NCI-H128 (cell line): ENCODE measurements at regions not wholly inside any gene's neighbourhood (a gene's known extent, or its start where the extent isn't known, plus 50 kb on each side); places are given as distances from the start of the nearest gene placed in this dataset.

ENCODE experiments used
- DNase-seq: peaks from one replicate; lab custom pipeline; 2025; ENCODE audit not compliant: unreplicated experiment; lab: John Stamatoyannopoulos, UW

DNA sequence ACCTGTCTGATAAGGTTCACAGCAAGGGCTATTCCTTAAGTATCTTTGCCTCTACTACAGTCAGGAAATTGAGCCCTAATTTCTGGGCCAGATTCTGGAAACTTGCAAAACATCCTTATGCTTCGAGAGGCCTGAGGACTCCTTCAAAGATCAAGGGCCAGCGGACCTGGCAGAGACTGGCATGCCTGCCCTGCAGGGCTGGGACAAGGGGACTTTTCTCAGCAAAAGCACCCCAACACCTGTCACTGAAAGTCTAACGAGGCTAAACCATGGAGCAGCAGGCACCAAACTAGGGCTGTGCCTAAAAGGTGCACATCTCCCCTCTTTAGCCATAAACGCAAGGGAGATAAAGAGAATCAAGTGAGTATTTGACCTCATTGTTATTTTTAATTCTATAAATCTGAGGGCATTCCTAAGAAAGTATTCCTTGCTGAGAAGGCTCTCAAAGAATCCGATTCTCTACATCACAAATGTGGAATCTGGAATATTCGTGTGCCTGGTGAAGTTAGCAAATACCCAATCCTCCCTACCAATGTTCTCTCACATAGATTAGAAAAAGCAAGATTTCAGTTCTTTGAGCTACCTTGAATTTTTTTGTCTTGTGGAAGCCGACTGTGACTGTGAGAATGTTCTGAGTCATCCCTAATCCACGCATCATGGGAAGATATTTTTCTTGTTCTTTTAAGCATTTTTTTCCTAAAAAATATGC is 328.2 kb upstream of the NOVA1 start:
- no peak for DNase-seq

DNA sequence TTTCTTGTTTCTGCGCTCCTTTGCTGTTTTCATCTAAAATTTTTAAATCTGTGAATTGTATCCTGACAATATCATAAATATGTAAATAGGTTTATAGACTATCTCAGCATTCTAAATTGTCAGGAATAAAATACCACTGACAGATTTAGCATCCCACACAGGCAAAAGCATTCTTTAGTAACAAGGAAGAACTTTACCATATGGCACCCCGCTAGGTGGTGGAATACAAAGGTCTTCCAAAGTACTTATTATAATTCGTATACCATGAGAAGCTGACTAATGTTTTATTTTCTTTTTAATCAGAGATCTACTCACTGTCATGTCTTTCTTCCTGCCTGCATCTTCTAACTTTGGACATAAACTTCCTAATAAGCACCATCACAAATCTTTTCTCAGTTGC is 328.8 kb upstream of the NOVA1 start:
- DNase-seq, result no peak

DNA sequence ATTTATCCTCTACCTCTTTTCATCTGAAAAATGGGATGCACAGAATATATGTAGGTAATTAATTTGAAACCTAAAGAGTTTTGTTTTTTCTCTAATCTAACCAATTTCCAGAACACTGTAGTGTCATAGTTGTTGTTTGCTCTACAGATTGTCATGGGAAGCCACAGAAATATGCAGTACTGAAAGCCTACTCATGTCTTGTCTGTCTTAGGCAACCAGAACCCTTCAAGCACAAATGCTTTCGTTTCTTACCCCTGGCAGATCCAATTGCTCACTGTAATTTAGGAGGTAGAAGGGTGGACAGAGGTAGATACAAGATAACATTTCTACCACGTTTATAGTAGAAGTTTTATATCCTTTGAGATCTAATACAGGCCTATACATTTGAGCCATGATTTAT is 330.2 kb upstream of the NOVA1 start:
- no peak for DNase-seq

DNA sequence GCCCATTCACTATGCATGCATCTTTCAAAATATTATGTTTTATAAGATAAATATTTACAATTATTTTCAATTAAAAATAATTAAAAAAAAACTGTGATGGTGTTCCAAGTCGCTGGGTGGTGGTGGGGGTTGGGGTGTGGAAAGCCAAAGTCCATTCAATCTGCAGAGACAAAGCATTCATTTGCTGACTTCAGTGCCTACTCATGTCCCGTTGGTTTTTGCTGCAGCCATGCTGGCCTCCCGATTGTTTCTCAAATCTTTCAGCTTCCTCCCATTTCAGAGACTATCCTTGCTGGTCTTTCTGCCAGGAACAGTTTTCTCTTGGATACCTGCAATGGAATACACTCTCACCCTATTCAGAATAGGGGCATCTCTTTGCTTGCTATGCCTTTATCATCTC is 331.5 kb upstream of the NOVA1 start:
- DNase-seq, result no peak

DNA sequence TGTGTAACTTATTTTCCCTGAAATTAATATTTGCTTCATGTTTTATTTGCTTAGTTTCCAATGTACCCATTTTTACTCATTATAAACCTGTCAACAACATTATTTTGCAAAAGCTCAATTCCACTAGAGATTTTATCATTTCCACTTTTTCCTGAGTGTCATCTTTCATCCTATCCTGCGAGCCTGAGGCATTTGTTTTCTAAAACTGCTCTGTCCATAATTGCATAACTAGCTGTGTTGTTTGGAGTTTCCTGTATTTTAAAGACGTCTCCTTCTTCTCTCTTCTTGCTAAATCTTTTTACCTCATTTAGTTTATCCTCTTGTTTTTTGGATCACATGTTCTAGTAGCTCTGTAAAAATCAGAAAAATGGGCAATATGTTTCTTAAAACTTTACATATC is 332.7 kb upstream of the NOVA1 start:
- DNase-seq, result no peak

DNA sequence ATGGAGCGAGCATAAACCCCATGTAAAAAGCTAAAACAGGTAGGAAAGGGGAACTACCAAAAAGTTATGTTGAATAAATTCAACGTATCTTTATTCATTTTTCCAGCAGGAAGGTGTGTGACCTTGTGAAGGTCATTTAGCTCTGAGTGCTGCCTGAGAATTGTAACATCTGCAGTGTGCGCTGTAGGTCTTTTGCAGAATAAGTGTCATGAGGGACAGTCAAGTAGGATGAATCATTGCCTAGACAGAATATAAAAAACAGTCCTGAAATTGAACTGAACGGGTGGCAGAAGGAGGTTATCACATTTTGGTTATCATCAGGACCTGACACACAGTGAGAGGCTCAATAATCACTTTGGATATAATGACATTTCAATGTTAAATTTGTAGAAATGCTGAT is 334.8 kb upstream of the NOVA1 start:
- DNase-seq, result no peak

DNA sequence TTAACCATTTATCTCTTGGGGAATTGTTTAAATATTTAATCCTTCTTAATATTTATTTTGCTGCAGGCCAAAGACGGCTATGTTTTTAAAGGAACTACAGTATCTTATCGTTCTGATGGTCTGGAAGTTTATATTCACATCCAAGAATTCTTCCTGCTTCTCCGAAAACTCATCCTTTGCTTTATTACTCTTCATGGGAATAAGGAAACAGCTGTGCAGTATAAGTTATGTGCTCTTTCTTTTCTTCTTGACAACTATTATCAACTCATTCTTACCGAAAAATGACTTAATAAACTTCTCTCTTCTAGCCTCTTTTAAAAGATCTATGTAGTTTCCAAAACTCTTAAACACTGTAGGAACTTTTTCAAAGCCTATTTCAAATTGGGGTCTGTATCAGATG is 335.6 kb upstream of the NOVA1 start:
- no peak for DNase-seq

DNA sequence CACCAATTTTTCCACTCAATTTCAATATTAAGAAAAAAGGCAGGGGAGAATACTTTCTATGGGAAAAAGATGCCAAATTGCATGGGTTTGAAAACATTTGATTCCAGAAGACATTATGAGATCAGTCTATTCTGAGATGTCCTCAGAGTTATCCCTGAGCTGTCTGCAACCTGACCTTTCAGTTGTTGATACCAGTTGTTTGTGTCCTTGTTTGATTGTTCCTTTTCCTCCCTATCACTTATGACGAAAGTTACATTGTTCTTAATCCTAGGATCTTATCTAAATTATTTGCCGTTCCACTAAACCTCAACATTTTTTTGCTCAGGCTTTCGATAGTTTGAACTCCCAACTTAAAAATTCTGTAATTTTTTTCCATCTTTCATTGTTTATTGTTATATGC is 336.3 kb upstream of the NOVA1 start:
- DNase-seq, result no peak

DNA sequence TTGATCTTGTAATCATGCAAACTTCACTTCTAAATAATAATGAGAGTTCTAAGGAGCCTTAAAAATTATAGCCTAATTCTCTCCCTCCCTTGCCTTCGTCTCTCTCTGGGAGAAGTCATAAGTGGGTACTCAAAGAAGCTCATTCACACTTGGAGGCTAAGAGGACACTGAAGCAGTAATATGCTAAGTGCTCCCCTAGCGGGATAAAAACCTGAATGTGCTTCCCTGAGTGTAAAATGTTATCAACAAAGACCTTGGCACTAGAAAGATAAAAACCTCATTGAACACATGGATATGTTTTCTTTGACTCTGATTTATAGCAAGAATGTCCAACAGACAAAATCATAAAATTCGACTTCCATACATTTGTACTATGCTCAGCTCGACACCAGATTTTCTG is 337.9 kb upstream of the NOVA1 start:
- DNase-seq, result no peak

DNA sequence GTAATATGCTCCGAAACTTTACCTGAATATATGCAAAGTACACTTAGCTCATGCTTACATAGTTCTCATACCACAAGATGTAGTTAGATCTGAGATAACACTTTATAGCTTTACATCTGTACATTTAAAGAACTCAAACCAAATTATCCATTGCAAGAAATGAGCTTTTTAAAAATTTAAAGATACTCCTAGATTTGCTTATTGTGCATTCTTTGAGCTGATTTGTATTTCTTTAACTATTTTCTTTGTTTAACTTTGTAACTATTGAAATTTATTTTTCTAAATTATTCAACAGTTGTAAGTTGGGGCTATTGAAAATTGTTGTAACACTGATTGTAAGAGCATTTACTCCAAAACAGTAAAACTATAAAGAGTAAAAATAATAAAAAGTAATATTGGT is 340.2 kb upstream of the NOVA1 start:
- no peak for DNase-seq

DNA sequence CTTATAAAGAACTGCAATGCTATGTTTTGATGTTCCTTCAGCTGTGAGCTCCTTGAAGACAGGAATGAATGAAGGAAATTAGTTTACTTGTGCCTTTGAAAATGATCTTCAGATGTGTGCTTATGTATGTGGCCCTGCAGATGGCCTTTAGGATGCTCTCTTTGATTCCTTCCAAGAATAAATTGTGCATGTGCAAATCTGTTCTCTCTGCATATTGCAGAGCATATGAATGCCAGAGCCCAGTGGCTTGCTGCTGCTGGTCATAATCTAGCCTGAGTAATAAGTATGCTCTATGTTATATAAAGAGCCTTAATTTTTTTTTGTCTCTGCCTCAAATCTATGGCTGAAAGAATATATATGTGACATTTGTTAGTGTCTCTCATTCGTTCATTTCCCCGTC is 341.9 kb upstream of the NOVA1 start:
- no peak for DNase-seq

DNA sequence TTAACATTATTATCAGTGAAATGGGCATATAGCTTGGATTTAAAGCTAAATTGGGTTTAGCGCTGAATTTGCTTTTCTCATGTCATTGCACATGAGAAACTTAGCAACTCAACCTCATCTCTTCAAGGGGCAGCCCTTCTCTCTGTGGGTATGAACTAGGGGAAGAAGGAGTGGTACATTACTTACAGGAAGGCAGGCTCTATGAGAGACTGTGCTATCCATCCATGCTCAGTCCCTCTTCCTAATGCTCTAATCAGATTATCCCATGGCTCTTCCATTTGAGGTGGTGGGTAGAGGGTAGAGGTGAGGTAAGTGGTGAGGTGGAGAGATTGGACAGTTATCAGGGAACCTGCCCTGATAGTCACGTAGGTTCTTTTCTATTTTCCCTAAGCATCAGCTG is 343.7 kb upstream of the NOVA1 start:
- DNase-seq, result no peak

DNA sequence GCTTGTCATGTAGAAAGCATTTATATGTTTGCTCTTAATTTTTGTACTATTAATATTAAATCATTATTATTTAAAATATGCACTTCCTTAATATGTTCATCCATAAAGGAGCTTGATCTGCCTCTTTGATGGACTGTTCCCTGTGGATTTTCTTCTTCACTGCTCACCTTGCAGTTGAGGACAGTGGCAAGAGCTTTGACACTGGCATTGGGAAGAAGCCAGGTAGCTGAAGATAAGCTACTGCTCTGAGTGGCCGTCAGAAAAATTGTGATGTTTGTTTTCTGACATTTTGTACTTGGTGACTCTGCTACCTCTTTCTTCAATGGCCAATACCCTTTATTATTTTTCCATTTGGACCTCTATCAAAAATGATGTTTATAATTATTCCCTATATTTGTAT is 349.4 kb upstream of the NOVA1 start:
- no peak for DNase-seq

DNA sequence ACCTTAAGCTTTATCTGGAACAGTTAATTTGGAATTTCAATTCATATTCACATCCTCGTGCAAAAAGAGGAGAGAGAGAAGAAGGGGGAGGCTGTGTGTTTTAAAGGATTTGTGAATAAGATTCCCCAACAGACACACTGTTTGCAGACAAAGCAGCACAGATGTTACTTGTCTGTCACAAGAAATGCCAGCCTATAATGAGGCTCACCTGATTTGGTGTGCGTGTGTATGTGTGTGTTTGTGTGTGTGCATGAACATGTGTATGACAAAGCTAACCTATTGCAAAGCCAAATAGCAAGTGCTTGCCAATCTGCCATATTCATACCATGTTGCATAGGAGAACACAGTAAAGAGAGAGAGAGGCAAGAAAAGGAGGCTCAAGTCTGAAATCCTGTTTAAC is 361.6 kb upstream of the NOVA1 start:
- no peak for DNase-seq

DNA sequence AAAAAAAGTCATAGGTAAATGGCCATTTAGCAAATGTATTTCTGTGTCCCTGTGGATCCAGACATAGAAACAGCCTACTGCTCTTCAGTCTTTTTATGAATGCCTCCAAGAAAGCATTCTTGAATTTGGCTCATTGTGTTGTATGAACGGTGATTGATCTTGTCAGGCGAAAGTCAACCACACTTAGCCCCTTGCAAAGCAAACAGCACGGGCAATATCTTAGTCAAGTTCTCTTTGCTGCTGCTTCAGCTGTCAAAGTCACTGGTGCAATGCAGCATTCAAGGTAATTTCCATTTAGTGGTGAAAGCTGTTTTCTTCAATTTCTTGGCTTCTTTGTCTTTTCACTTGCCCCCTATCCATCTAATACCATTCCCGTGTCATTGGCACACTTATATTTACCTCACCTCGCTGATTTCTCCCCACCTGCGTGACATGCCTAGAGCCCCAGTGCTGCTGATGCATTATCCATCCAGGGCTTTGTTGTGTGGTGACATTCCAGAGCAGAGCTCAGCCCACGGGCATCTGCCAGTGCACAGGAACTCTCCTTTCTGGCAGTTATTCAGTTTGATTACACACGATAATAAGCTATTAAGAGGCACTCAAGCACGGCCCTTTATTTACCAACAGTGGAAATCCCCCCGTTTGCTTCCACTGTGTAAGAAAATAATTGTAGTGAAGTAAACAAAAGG is 362.3 kb upstream of the NOVA1 start:
- DNase-seq, result no peak

DNA sequence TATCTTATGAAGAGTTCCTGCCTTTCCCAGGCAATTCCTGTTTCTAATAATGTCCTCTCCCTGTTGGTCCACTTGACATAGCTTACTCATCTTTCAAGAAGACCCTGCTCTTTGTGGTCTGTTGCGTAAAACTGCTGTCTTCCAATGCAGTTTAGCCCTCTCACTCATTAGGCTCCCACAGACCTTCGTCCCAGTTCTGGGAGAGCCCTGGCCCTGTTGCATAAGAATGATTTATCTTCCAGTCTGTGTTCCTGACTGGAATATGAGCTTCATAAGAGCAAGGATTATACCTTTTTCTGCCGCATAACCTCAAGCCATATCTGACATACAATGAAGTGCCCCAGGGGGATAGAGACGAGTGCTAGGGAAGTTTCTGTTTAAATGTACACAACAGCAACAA is 365.9 kb upstream of the NOVA1 start:
- DNase-seq, result no peak

DNA sequence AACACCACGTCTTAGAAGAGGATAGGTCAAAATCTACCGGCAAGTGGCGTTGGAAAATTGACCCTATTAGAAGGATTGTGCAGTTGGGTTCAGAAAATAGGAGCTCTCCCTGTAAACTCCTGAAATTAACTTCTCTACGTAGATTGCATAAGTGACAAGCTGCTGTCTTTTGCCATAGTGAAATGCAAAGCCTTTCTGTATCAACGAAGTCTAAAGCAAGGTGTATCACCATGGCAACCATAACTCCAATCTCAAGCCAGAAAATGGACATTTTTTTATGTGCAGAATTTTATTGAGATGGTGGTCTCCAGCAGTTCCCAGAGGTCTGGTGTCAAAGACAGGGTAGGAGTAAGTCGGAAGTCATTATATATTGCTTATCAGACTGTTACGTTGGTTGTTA is 367.7 kb upstream of the NOVA1 start:
- DNase-seq, result no peak

DNA sequence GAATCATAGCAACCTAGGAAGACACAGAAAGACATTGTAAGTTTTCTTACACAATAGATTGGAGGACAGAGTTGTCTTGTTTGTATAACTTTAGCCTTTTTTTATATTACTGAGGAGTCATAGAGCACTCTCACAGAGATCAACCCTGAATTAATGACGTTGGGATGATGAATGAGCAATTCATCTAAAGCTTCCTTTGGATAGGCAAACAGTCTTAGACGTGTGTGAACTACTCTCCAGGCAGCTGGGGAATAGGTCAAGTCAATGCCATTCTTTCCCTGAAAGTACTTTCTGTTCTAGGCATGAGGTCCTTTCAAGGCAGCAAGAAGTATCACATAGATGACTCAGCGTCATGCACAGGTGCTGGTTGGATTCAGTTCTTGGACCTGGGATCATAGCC is 369.1 kb upstream of the NOVA1 start:
- no peak for DNase-seq

DNA sequence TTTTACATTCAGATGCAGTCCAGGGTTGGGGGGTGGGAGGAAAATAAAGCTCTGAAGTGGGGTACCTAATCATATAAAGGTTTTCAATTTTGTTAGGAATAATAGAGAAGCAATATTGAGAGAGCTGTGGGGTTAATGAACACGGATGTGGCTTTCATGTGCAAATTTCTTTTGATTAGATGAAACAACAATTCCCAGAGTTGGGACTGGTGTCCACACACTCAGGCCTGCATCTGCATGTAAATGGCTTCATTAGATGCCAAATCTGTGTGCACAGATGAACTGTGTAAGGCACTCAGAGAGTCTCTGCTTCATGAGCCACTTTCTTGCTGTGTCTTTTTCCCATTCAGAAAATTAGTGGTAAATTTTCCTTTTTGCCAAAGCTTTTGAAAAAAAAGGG is 377.1 kb upstream of the NOVA1 start:
- DNase-seq, result no peak

DNA sequence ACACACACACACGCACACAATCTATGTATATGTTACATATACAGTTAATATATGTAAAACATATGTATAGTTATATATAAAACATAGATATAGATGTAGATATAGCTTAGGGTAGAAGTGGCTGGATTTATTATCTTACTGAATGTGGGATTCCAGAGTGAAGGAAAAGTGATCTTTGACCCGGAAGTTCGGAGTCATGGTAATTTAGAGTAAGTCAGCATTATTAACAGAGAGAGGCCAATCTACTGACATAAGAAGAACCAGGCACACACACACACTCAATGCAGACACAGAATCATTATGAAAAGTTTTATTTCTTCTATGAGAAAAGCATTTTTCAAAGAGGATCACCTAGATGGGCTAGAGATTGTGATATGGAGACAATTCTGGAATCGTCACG is 384.2 kb upstream of the NOVA1 start:
- no peak for DNase-seq

DNA sequence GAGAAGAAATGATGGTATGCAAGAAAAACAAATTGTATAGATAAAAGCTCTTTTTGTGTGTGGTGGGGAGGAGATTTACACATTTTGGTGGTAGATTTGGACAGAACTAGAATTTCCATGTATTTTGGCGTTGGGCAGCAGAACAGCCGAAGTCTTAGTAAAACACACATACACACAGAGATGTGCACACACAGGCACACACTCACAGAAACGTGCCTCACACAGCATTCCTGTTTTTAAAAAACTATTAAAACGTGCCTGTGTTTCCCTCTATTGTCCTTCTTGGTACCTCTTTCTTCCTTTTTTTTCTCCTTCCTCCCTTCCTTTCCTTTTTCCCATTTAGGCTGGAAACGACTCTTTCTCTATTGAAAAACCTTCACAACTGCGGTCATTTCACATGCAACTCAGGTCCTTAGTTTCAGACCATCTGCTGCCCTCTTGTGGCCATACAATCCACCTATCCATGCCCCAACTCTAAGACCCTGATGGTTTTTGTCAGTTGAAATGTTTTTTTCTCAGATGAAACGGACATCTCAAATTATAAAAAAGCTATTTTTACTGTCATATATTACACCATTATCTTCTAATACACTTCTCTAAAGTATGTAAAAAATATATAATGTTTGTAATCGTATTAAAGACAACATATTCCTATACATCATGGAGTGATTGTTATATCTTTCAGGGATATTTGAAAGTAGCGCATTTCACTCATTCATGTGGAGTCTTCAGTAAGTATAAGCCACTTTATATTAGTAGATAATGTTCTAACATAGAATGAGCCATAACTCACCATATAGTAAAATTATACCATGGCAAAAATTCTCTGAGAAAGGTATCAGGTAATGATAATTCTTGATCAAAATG is 386.7 kb upstream of the NOVA1 start:
- peak; percentile 43 for DNase-seq

DNA sequence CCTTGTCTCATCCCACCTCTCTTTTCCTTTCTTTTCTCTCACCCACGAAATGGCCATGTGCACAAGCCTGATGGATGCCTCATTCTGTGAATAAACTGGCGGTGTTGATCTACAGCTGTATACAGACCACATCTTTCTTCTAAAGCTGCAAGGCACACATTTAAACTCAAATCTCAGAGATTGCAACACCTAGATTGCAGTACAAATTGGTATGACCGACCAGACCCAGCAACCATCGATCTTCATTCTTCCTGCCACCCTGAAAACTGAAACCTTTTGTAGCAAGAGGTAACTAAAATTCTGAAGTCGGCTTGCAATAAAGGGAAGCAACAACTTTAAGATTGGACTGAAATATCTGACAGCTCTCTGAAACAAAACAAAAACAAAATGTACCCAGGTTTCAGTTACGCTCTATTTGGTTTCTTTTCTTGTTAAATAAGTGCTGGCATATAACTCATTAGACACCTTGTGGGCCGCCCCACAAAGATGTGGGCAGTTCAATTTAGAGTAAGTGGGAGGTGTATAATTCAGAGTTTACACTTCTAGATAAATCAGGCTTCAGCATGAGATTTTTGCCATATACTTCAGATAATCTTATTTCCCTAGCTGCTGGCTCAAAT is 390.0 kb upstream of the NOVA1 start:
- DNase-seq, result no peak
